ENCODE measurements at regions not wholly inside any gene's neighbourhood (a gene's known extent, or its start where the extent isn't known, plus 50 kb on each side); places are given as distances from the start of the nearest gene placed in this dataset.

- Histone ChIP-seq H3K79me2 (ENCODE audit: low read depth) (no peaks in the 10 kb centered on the region), H3K36me3 (ENCODE audit: low read depth) (no peaks in the 10 kb centered on the region), H3K4me1 (replicated peaks; ENCODE audit: insufficient read depth) (no peaks in the 10 kb centered on the region), H2AFZ (no peak overlapping the region), H3K27ac (no peak overlapping the region), H4K20me1 (ENCODE audit: insufficient read depth) (no peaks in the 10 kb centered on the region), H3K27me3 (ENCODE audit: insufficient read depth, low read depth) (no peaks in the 10 kb centered on the region), H3K9me3 (ENCODE audit: insufficient read depth, low read depth) (no peaks in the 10 kb centered on the region), H3F3A (ENCODE audit: insufficient read depth, low read depth) (no peaks in the 10 kb centered on the region), H3K9me2 (ENCODE audit: insufficient read depth) (no peaks in the 10 kb centered on the region), H3K4me3 (no peak overlapping the region), H3K4me2 (no peak overlapping the region)
- BruUV-seq (replicated peaks) = no TSS peak
- TF ChIP-seq CTCF (conservative IDR thresholded peaks at IDR 0.05) (peak; percentile 88), EZH2 (IDR thresholded peaks at IDR 0.05; ENCODE audit: low read depth) (no peak)
- ChIA-PET POLR2A (ENCODE audit: unreplicated experiment) (no interaction called here), CTCF (interaction anchor here (0.6 kb wide), 1 partner anchor 616 kb away, joined by 4 read pairs; no protein-coding TSS in a partner anchor)
- intact Hi-C loops (cut with micrococcal nuclease; ENCODE audit: unreplicated experiment) = loop anchor here (10.0 kb wide), 2 partner anchors 1285 to 1635 kb away; no protein-coding TSS in a partner anchor
- peak; percentile 44 to 49 for DNase-seq
Observed at GRCh38 chr2:198309673-198310280, 505.4 kb downstream of the PLCL1 start.

GRCh38 chr2:198309081-198309480 is 504.7 kb downstream of the PLCL1 start:
- H2AFZ ChIP-seq = no peak overlapping the region
- H3K36me3 ChIP-seq (ENCODE audit: low read depth) = no peaks in the 10 kb centered on the region
- intact Hi-C loops (cut with micrococcal nuclease; ENCODE audit: unreplicated experiment) = no loop called here
- CTCF ChIA-PET = interaction anchor here (0.6 kb wide), 1 partner anchor 615 kb away, joined by 4 read pairs; no protein-coding TSS in a partner anchor
- no peaks in the 10 kb centered on the region for H3K4me1 ChIP-seq (replicated peaks; ENCODE audit: insufficient read depth)
- POLR2A ChIA-PET (ENCODE audit: unreplicated experiment) = no interaction called here
- no peaks in the 10 kb centered on the region for H4K20me1 ChIP-seq (ENCODE audit: insufficient read depth)
- H3K9me2 ChIP-seq (ENCODE audit: insufficient read depth) = no peaks in the 10 kb centered on the region
- H3K79me2 ChIP-seq (ENCODE audit: low read depth) = no peaks in the 10 kb centered on the region
- no peaks in the 10 kb centered on the region for H3K27me3 ChIP-seq (ENCODE audit: insufficient read depth, low read depth)
- H3F3A ChIP-seq (ENCODE audit: insufficient read depth, low read depth) = no peaks in the 10 kb centered on the region
- H3K9me3 ChIP-seq (ENCODE audit: insufficient read depth, low read depth) = no peaks in the 10 kb centered on the region
- H3K4me2 ChIP-seq = no peak overlapping the region
- H3K27ac ChIP-seq = no peak overlapping the region
- no peak overlapping the region for H3K4me3 ChIP-seq
- TF ChIP-seq EZH2 (IDR thresholded peaks at IDR 0.05; ENCODE audit: low read depth) (no peak), CTCF (conservative IDR thresholded peaks at IDR 0.05) (no peak)
- BruUV-seq (replicated peaks) = no TSS peak
- no peak for DNase-seq

GRCh38 chr2:198308368-198308767 is 504.0 kb downstream of the PLCL1 start:
- H3K9me2 ChIP-seq (ENCODE audit: insufficient read depth) = no peaks in the 10 kb centered on the region
- H3K27me3 ChIP-seq (ENCODE audit: insufficient read depth, low read depth) = no peaks in the 10 kb centered on the region
- no peaks in the 10 kb centered on the region for H3F3A ChIP-seq (ENCODE audit: insufficient read depth, low read depth)
- no peaks in the 10 kb centered on the region for H4K20me1 ChIP-seq (ENCODE audit: insufficient read depth)
- H3K9me3 ChIP-seq (ENCODE audit: insufficient read depth, low read depth) = no peaks in the 10 kb centered on the region
- ChIA-PET POLR2A (ENCODE audit: unreplicated experiment) (no interaction called here), CTCF (no interaction called here)
- no peak overlapping the region for H3K27ac ChIP-seq
- no peak overlapping the region for H3K4me3 ChIP-seq
- DNase-seq = no peak
- no peaks in the 10 kb centered on the region for H3K36me3 ChIP-seq (ENCODE audit: low read depth)
- no peak overlapping the region for H2AFZ ChIP-seq
- no peak for TF ChIP-seq EZH2 (IDR thresholded peaks at IDR 0.05; ENCODE audit: low read depth)
- no peak for TF ChIP-seq CTCF (conservative IDR thresholded peaks at IDR 0.05)
- H3K4me1 ChIP-seq (replicated peaks; ENCODE audit: insufficient read depth) = no peaks in the 10 kb centered on the region
- BruUV-seq (replicated peaks) = no TSS peak
- H3K4me2 ChIP-seq = no peak overlapping the region
- intact Hi-C loops (cut with micrococcal nuclease; ENCODE audit: unreplicated experiment) = no loop called here
- H3K79me2 ChIP-seq (ENCODE audit: low read depth) = no peaks in the 10 kb centered on the region

Data from PC-9 (cell line).